Neural cell (in vitro differentiated cells): ENCODE measurements at regions not wholly inside any gene's neighbourhood (a gene's known extent, or its start where the extent isn't known, plus 50 kb on each side); places are given as distances from the start of the nearest gene placed in this dataset.

Experiments
- H2AFZ ChIP-seq: fragments of 200-600, 300-800 bp; sonication (generic), shearing (Covaris generic); 2 replicates; pipeline ENCODE4 v1.6.0; 2014; ENCODE audit warnings: low read depth, mild to moderate bottlenecking, antibody characterized with exemption, low read length, moderate library complexity
- H3F3A ChIP-seq: fragments of 200-600 bp; shearing (Covaris generic); 2 replicates; pipeline ENCODE4 v1.6.1; 2016; ENCODE audit warnings: mild to moderate bottlenecking, moderate library complexity, mixed read lengths, antibody characterized with exemption, low read length; ENCODE audit not compliant: insufficient read depth, poor library complexity, severe bottlenecking
- H3K27ac ChIP-seq: fragments of 200-600, 300-800 bp; sonication (generic), shearing (Covaris generic); 2 replicates; pipeline ENCODE4 v1.5.1; 2014; ENCODE audit warnings: mild to moderate bottlenecking, low read length, moderate library complexity
- H3K27me3 ChIP-seq: fragments of 300-800, 200-600 bp; sonication (generic), shearing (Covaris generic); 2 replicates; pipeline ENCODE4 v1.6.0; 2014; ENCODE audit warnings: mild to moderate bottlenecking, low read depth, low read length, moderate library complexity; ENCODE audit not compliant: insufficient read depth
- H3K36me3 ChIP-seq: fragments of 300-800, 200-600 bp; sonication (generic), shearing (Covaris generic); 2 replicates; pipeline ENCODE4 v1.5.1; 2014; ENCODE audit warnings: mild to moderate bottlenecking, antibody characterized with exemption, low read length, moderate library complexity; ENCODE audit not compliant: insufficient read depth
- H3K4me2 ChIP-seq: fragments of 300-800, 200-600 bp; sonication (generic), shearing (Covaris generic); 2 replicates; pipeline ENCODE4 v1.6.0; 2014; ENCODE audit warnings: mild to moderate bottlenecking, low read length
- H3K4me3 ChIP-seq: fragments of 300-800, 200-600 bp; sonication (generic), shearing (Covaris generic); 2 replicates; pipeline ENCODE4 v1.5.1; 2014; ENCODE audit warnings: mild to moderate bottlenecking, low read length, moderate library complexity
- H3K79me2 ChIP-seq: fragments of 200-600 bp; shearing (Covaris generic); replicated peaks from 2 replicates; pipeline ENCODE4 v1.6.0; 2014; ENCODE audit warnings: mild to moderate bottlenecking, low read length, moderate library complexity; ENCODE audit not compliant: insufficient read depth
- H3K9ac ChIP-seq: fragments of 300-800, 200-600 bp; sonication (generic), shearing (Covaris generic); 2 replicates; pipeline ENCODE4 v1.6.1; 2016; ENCODE audit warnings: mild to moderate bottlenecking, low read length, mixed read lengths
- H3K9me2 ChIP-seq: fragments of 200-600 bp; shearing (Covaris generic); 2 replicates; pipeline ENCODE4 v1.6.1; 2016; ENCODE audit warnings: mild to moderate bottlenecking, low read length, mixed read lengths; ENCODE audit not compliant: insufficient read depth
- H3K9me3 ChIP-seq: fragments of 200-600, 300-800 bp; sonication (generic), shearing (Covaris generic); 2 replicates; pipeline ENCODE4 v1.6.1; 2016; ENCODE audit warnings: mild to moderate bottlenecking, mixed run types, low read length, moderate library complexity, mixed read lengths
- H4K20me1 ChIP-seq: fragments of 200-600 bp; shearing (Covaris generic); 2 replicates; pipeline ENCODE4 v1.6.1; 2016; ENCODE audit warnings: mild to moderate bottlenecking, mixed run types; ENCODE audit not compliant: insufficient read depth
- CTCF ChIP-seq: fragments of 450-650 bp; IDR thresholded peaks from 2 replicates; pipeline ENCODE4 v1.5.1; 2014; ENCODE audit warnings: antibody characterized with exemption, mild to moderate bottlenecking, moderate library complexity; ENCODE audit not compliant: poor library complexity, severe bottlenecking
- EP300 ChIP-seq: fragments of 450-650 bp; conservative IDR thresholded peaks from 2 replicates; pipeline ENCODE4 v1.6.1; 2014; ENCODE audit warnings: antibody characterized with exemption, mild to moderate bottlenecking, moderate library complexity; ENCODE audit not compliant: poor library complexity, severe bottlenecking
- EZH2 ChIP-seq: fragments of 200-600, 300-800 bp; shearing (Covaris generic), sonication (generic); IDR thresholded peaks from 2 replicates; pipeline ENCODE4 v1.6.1; 2014; ENCODE audit warnings: antibody characterized with exemption, low read length, borderline replicate concordance, mild to moderate bottlenecking; ENCODE audit not compliant: insufficient read depth, poor library complexity, severe bottlenecking
- MXI1 ChIP-seq: fragments of 450-650 bp; conservative IDR thresholded peaks from 2 replicates; pipeline ENCODE4 v1.6.1; 2014; ENCODE audit warnings: antibody characterized with exemption, mild to moderate bottlenecking; ENCODE audit not compliant: poor library complexity, severe bottlenecking
- POLR2AphosphoS5 ChIP-seq: IDR thresholded peaks from 2 replicates; pipeline ENCODE4 v1.6.1; 2012
- RAD21 ChIP-seq: fragments of 450-650 bp; conservative IDR thresholded peaks from 2 replicates; pipeline ENCODE4 v1.6.1; 2014; ENCODE audit warnings: antibody characterized with exemption, mild to moderate bottlenecking, moderate library complexity
- REST ChIP-seq: IDR thresholded peaks from 2 replicates; pipeline ENCODE4 v1.6.1; 2012; ENCODE audit warnings: borderline replicate concordance
- SMC3 ChIP-seq: fragments of 450-650 bp; conservative IDR thresholded peaks from 2 replicates; pipeline ENCODE4 v1.6.1; 2014; ENCODE audit warnings: antibody characterized with exemption, mild to moderate bottlenecking, moderate library complexity; ENCODE audit not compliant: poor library complexity
- TAF1 ChIP-seq: IDR thresholded peaks from 2 replicates; pipeline ENCODE4 v1.6.1; 2012; ENCODE audit warnings: low read depth

- no peak for TF ChIP-seq REST
- no peak for TF ChIP-seq EP300
- no peak for TF ChIP-seq POLR2AphosphoS5
- no peak for TF ChIP-seq SMC3
- TF ChIP-seq TAF1, result no peak
- no peak for TF ChIP-seq EZH2
- no peak for TF ChIP-seq RAD21
- TF ChIP-seq CTCF, result no peak
- TF ChIP-seq MXI1, result no peak
- Histone ChIP-seq H3K79me2 (no peaks in the 10 kb centered on the region), H3K4me2 (no peak overlapping the region), H3K9ac (no peak overlapping the region), H3K27me3 (no peaks in the 10 kb centered on the region), H2AFZ (no peak overlapping the region), H3F3A (no peaks in the 10 kb centered on the region), H3K9me3 (peaks cover 3% of the 10 kb centered on the region), H4K20me1 (no peaks in the 10 kb centered on the region), H3K4me3 (no peak overlapping the region), H3K9me2 (no peaks in the 10 kb centered on the region), H3K27ac (no peak overlapping the region), H3K36me3 (no peaks in the 10 kb centered on the region)
Measured at GRCh38 chr5:6849316-6850105, 136.3 kb downstream of the TENT4A start.

GRCh38 chr5:6850106-6850432 is 136.8 kb downstream of the TENT4A start:
- H3K9me3 ChIP-seq, result peaks cover 3% of the 10 kb centered on the region
- no peak overlapping the region for H3K27ac ChIP-seq
- H2AFZ ChIP-seq, result no peak overlapping the region
- no peaks in the 10 kb centered on the region for H3F3A ChIP-seq
- H3K27me3 ChIP-seq, result no peaks in the 10 kb centered on the region
- TF ChIP-seq CTCF (no peak), SMC3 (no peak), REST (no peak), POLR2AphosphoS5 (no peak), EZH2 (no peak), MXI1 (no peak), EP300 (no peak), TAF1 (no peak), RAD21 (no peak)
- no peaks in the 10 kb centered on the region for H3K79me2 ChIP-seq
- no peak overlapping the region for H3K4me3 ChIP-seq
- H3K36me3 ChIP-seq, result no peaks in the 10 kb centered on the region
- H3K4me2 ChIP-seq, result no peak overlapping the region
- no peaks in the 10 kb centered on the region for H4K20me1 ChIP-seq
- H3K9me2 ChIP-seq, result no peaks in the 10 kb centered on the region
- H3K9ac ChIP-seq, result no peak overlapping the region
